ENCODE measurements at regions not wholly inside any gene's neighbourhood (a gene's known extent, or its start where the extent isn't known, plus 50 kb on each side); places are given as distances from the start of the nearest gene placed in this dataset.

- H3K4me3 ChIP-seq (replicated peaks; ENCODE audit: insufficient read depth, low read length): no peak overlapping the region
- no peak for TF ChIP-seq SPI1 (IDR thresholded peaks at IDR 0.05; ENCODE audit: borderline replicate concordance, low read depth)
- no peak for TF ChIP-seq POLR2AphosphoS5 (IDR thresholded peaks at IDR 0.05; ENCODE audit: low read depth)
- no peak for TF ChIP-seq GABPA (IDR thresholded peaks at IDR 0.05; ENCODE audit: low read depth)
- TF ChIP-seq REST (IDR thresholded peaks at IDR 0.05; ENCODE audit: insufficient replicate concordance, low read depth): no peak
- no peak for TF ChIP-seq CTCF (IDR thresholded peaks at IDR 0.05; ENCODE audit: insufficient read depth, low read length)
- H3K27ac ChIP-seq (replicated peaks): no peak overlapping the region
- DNase-seq (ENCODE audit: low read depth in 1 of 2, low spot score in 1 of 2): no peak
- H3K27me3 ChIP-seq (ENCODE audit: insufficient read depth, poor library complexity, severe bottlenecking): peaks cover 10% of the 10 kb centered on the region
These were observed 62.0 kb downstream of the HAPSTR1 start for GRCh38 chr16:9153502-9153864.

GRCh38 chr16:9154567-9155410, 63.3 kb downstream of the HAPSTR1 start:
- no peak overlapping the region for H3K27ac ChIP-seq (replicated peaks)
- H3K4me3 ChIP-seq (replicated peaks; ENCODE audit: insufficient read depth, low read length): no peak overlapping the region
- H3K27me3 ChIP-seq (ENCODE audit: insufficient read depth, poor library complexity, severe bottlenecking): peaks cover 10% of the 10 kb centered on the region
- no peak for DNase-seq (ENCODE audit: low read depth in 1 of 2, low spot score in 1 of 2)
- no peak for TF ChIP-seq POLR2AphosphoS5 (IDR thresholded peaks at IDR 0.05; ENCODE audit: low read depth)
- no peak for TF ChIP-seq REST (IDR thresholded peaks at IDR 0.05; ENCODE audit: insufficient replicate concordance, low read depth)
- TF ChIP-seq GABPA (IDR thresholded peaks at IDR 0.05; ENCODE audit: low read depth): no peak
- no peak for TF ChIP-seq SPI1 (IDR thresholded peaks at IDR 0.05; ENCODE audit: borderline replicate concordance, low read depth)
- no peak for TF ChIP-seq CTCF (IDR thresholded peaks at IDR 0.05; ENCODE audit: insufficient read depth, low read length)

GRCh38 chr16:9155871-9156270, 64.4 kb downstream of the HAPSTR1 start:
- Histone ChIP-seq H3K27me3 (ENCODE audit: insufficient read depth, poor library complexity, severe bottlenecking) (peaks cover 10% of the 10 kb centered on the region), H3K27ac (replicated peaks) (no peak overlapping the region), H3K4me3 (replicated peaks; ENCODE audit: insufficient read depth, low read length) (no peak overlapping the region)
- TF ChIP-seq POLR2AphosphoS5 (IDR thresholded peaks at IDR 0.05; ENCODE audit: low read depth) (no peak), SPI1 (IDR thresholded peaks at IDR 0.05; ENCODE audit: borderline replicate concordance, low read depth) (no peak), GABPA (IDR thresholded peaks at IDR 0.05; ENCODE audit: low read depth) (no peak)
- DNase-seq (ENCODE audit: low read depth in 1 of 2, low spot score in 1 of 2): no peak

GRCh38 chr16:9159839-9160550, 68.6 kb downstream of the HAPSTR1 start:
- H3K4me3 ChIP-seq (replicated peaks; ENCODE audit: insufficient read depth, low read length): no peak overlapping the region
- TF ChIP-seq CTCF (IDR thresholded peaks at IDR 0.05; ENCODE audit: insufficient read depth, low read length): peak; percentile 68
- no peak for TF ChIP-seq SPI1 (IDR thresholded peaks at IDR 0.05; ENCODE audit: borderline replicate concordance, low read depth)
- TF ChIP-seq GABPA (IDR thresholded peaks at IDR 0.05; ENCODE audit: low read depth): no peak
- TF ChIP-seq REST (IDR thresholded peaks at IDR 0.05; ENCODE audit: insufficient replicate concordance, low read depth): no peak
- TF ChIP-seq POLR2AphosphoS5 (IDR thresholded peaks at IDR 0.05; ENCODE audit: low read depth): no peak
- H3K27ac ChIP-seq (replicated peaks): no peak overlapping the region
- peak in 1 of 2 experiments; percentile 61 for DNase-seq (ENCODE audit: low read depth in 1 of 2, low spot score in 1 of 2)
- peaks cover 2% of the 10 kb centered on the region for H3K27me3 ChIP-seq (ENCODE audit: insufficient read depth, poor library complexity, severe bottlenecking)
